Caki2 (cell line): ENCODE measurements at regions not wholly inside any gene's neighbourhood (a gene's known extent, or its start where the extent isn't known, plus 50 kb on each side); places are given as distances from the start of the nearest gene placed in this dataset.
A peak's percentile ranks its signal among the peaks of the same experiment; 100 is the strongest.
"Not testable (repeated sequence)": the region's sequence is repeated elsewhere in the genome, so short reads cannot be mapped to it uniquely, and the experiment has no call there.

Experiments used
- DNase-seq: peaks from one replicate; pipeline ENCODE4 v3.0.0-alpha.2; 2015; ENCODE audit warnings: low read depth
- in situ Hi-C: cut with HindIII; loops from 2 replicates; pipeline ENCODE4 v1.10.0; 2016; ENCODE audit warnings: low sequenced_read_pairs, low pct_unique_long_range_greater_than_20kb, mixed read lengths

GRCh38 chr12:66765204-66765603 is 86.3 kb upstream of the GRIP1 start:
- no peak for DNase-seq
- in situ Hi-C loops = no loop called here

- no peak for DNase-seq
- in situ Hi-C loops = no loop called here
Measured at GRCh38 chr12:66767536-66767935, 88.7 kb upstream of the GRIP1 start.

- in situ Hi-C loops = no loop called here
- no peak for DNase-seq
Measured at GRCh38 chr12:66768293-66768692, 89.4 kb upstream of the GRIP1 start.

- in situ Hi-C loops = no loop called here
Measured at GRCh38 chr12:66774929-66775328, 96.1 kb upstream of the GRIP1 start.

GRCh38 chr12:66775871-66776270 is 97.0 kb upstream of the GRIP1 start:
- in situ Hi-C loops = no loop called here
- DNase-seq = no peak

More at GRCh38 chr12:66774929-66775328, 96.1 kb upstream of the GRIP1 start:
- no peak for DNase-seq

GRCh38 chr12:66776974-66777373 is 98.1 kb upstream of the GRIP1 start:
- in situ Hi-C loops = no loop called here
- DNase-seq = no peak

- DNase-seq = no peak
- in situ Hi-C loops = no loop called here
Measured at GRCh38 chr12:66779466-66779865, 100.6 kb upstream of the GRIP1 start.

GRCh38 chr12:66786531-66787308 is 107.8 kb upstream of the GRIP1 start:
- in situ Hi-C loops = no loop called here
- DNase-seq = no peak

GRCh38 chr12:66799551-66799950 is 120.7 kb upstream of the GRIP1 start:
- no peak for DNase-seq
- in situ Hi-C loops = no loop called here

- in situ Hi-C loops = no loop called here
- DNase-seq = no peak
Measured at GRCh38 chr12:66800046-66800445, 121.2 kb upstream of the GRIP1 start.

- in situ Hi-C loops = no loop called here
- no peak for DNase-seq
Measured at GRCh38 chr12:66803930-66804329, 125.1 kb upstream of the GRIP1 start.

GRCh38 chr12:66804563-66804974 is 125.7 kb upstream of the GRIP1 start:
- in situ Hi-C loops = no loop called here
- no peak for DNase-seq

GRCh38 chr12:66808606-66809005 is 129.7 kb upstream of the GRIP1 start:
- in situ Hi-C loops = no loop called here
- DNase-seq = no peak

GRCh38 chr12:66813137-66813892 is 134.4 kb upstream of the GRIP1 start:
- DNase-seq = peak; percentile 26
- in situ Hi-C loops = no loop called here

GRCh38 chr12:66819587-66819986 is 140.7 kb upstream of the GRIP1 start:
- in situ Hi-C loops = no loop called here
- no peak for DNase-seq

- in situ Hi-C loops = no loop called here
- DNase-seq = no peak
Measured at GRCh38 chr12:66822961-66823360, 144.1 kb upstream of the GRIP1 start.

GRCh38 chr12:66823857-66824570 is 145.1 kb upstream of the GRIP1 start:
- peak; percentile 68 for DNase-seq
- in situ Hi-C loops = no loop called here

GRCh38 chr12:66825921-66826320 is 147.0 kb upstream of the GRIP1 start:
- in situ Hi-C loops, DNase-seq: not testable (repeated sequence)
